GM18520 (cell line): ENCODE measurements at regions not wholly inside any gene's neighbourhood (a gene's known extent, or its start where the extent isn't known, plus 50 kb on each side); places are given as distances from the start of the nearest gene placed in this dataset.
"Not testable (repeated sequence)": the region's sequence is repeated elsewhere in the genome, so short reads cannot be mapped to it uniquely, and the experiment has no call there.

Experiments
- ATAC-seq: cut with Tn5 transposase; IDR thresholded peaks from one replicate; pipeline ENCODE4 v1.9.1; 2021; ENCODE audit not compliant: unreplicated experiment

GRCh38 chr3:115384381-115384780 is 237.3 kb upstream of the ZBTB20 start:
- no peak for ATAC-seq

GRCh38 chr3:115385774-115386730 is 237.3 kb upstream of the GAP43 start:
- no peak for ATAC-seq

GRCh38 chr3:115388166-115388565 is 235.1 kb upstream of the GAP43 start:
- ATAC-seq = no peak

GRCh38 chr3:115388811-115389210 is 234.5 kb upstream of the GAP43 start:
- no peak for ATAC-seq

GRCh38 chr3:115396801-115397200 is 226.5 kb upstream of the GAP43 start:
- ATAC-seq = no peak

GRCh38 chr3:115397433-115397832 is 225.9 kb upstream of the GAP43 start:
- ATAC-seq = no peak

GRCh38 chr3:115398506-115398905 is 224.8 kb upstream of the GAP43 start:
- ATAC-seq = no peak

DNA sequence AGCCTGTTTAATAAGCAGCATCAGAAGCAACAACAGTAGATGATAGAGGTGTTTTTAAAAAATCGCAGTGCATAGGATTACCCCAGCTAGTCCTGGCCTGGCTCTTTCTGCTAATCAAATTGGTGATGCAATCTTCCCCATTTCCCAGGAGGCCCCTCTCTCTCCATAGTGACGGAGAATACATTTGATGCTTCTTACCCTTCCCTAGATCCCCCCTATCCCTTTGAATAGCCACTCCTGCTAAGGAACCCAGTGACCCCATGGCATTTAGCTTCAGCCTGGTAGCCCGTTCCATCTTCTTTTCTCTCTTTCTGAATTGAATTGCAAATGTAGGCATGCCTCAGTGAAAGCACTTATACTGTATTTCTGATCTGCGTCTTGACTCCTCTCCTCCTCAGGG is 223.6 kb upstream of the GAP43 start:
- ATAC-seq = no peak

DNA sequence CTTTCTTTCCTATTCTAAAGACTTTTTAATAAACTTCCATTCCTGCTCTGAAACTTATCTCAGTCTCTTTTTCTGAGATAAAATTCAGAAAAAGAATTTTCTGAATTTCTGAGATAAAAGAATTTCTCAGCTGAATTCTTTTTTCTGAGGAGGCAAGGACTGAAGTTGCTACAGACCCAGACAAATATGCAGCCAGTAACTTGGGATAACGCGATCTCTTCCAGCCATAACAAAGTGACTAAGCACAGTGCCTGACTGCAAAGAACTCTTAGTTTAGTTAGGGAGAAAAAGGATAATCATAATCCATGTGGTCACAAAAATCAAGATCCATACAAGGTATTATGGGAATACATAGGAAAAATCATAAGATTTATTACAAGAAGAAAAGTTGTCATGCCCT is 222.0 kb upstream of the GAP43 start:
- ATAC-seq = no peak

- ATAC-seq = no peak
Measured at GRCh38 chr3:115401851-115402501, 221.3 kb upstream of the GAP43 start.

DNA sequence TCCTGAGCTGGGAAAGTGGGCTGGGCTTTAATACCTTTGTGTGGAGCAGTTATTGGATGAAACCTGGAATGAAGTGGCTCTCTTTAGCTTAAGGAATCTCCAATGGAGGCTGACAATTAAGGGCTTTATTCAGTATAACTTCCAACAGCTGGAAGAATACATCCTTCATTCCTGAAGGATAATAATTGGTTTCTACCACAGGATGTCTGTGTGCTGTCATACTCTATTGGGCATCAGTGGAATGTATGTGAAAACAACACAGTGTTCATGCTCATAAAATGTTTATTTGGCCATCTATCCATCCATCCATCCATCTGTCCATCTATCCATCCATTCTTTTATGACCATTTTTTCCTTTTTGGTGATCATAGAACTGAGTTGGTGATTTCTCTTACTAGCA is 220.7 kb upstream of the GAP43 start:
- no peak for ATAC-seq

- no peak for ATAC-seq
Measured at GRCh38 chr3:115403786-115404185, 219.5 kb upstream of the GAP43 start.

DNA sequence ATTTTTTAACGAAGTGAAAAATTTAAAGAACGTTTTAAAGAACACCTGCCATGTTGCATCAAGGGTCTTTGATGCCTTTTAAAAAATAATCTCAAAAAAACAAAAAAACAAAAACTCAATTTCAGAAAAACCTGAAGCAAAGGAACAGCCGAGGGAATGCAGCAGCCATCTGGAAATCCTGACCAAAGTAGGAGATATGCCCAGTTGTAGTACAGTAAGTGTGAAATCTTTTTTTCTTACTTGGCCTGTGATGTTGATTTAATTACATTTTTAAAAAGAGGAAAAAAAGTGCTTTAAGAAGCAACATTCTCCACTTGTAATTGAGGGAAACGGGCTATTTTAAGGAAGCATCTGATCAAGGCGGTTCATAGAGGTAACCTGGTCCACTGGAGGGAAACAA is 213.7 kb upstream of the GAP43 start:
- no peak for ATAC-seq

GRCh38 chr3:115414610-115415009 is 208.7 kb upstream of the GAP43 start:
- ATAC-seq = not testable (repeated sequence)

GRCh38 chr3:115415246-115415996 is 207.9 kb upstream of the GAP43 start:
- ATAC-seq = no peak

- no peak for ATAC-seq
Measured at GRCh38 chr3:115418583-115418982, 204.7 kb upstream of the GAP43 start.

DNA sequence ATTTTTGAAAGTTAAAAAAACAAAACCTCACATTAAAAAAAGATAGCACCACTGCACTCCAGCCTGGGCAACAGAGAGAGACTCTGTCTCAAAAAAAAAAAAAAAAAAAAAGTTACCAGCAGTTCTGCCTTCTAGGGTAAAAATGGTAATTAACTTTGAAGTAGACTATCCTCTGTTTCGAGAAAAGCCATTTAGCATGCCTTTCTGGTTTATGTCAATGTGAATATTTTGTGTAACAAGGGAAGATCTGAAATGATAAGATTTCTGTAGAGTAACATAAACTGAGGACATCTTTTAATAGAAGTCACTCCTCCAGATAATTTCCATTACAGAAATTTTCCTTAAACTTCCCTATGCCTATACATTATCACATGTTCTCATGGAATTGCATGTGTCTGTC is 203.2 kb upstream of the GAP43 start:
- ATAC-seq = no peak

DNA sequence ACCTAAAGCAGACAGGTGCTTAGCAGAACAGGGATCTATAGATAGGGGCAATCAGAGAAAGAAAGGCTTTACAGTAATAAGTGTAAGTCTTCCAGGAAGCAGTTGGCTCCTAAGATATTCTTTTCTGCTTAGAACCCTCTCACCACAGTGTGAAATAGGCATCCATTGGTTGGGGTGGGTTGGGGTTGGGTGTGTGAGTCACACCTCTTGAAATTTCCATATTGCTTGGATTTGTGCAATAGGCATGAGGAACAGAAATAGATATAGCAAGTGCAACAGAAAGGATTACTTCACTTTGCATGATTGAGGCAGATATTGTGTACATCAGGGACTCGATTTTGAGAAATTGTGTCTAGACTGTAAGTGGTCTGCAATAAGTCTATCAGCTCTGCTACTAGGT is 200.1 kb upstream of the GAP43 start:
- no peak for ATAC-seq

DNA sequence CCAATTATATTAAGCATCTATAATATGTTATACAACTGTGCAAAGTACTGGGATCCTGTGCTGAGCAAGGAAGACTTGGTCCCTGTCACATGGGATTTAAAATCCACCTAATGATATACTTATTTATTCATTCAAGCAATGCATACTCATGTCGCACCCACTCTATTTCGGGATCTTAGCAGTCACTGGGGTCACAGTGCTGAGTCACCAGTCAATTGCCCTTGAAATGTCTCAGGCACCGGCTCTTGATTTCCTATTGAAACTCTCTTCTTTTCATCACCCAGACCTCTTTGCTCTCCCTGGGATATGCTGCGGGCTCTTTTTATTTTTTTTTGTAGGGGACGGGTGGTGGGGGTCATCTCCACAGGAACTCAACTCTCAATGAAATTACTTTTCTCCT is 194.5 kb upstream of the GAP43 start:
- no peak for ATAC-seq

- no peak for ATAC-seq
Measured at GRCh38 chr3:115436767-115437301, 186.5 kb upstream of the GAP43 start.

DNA sequence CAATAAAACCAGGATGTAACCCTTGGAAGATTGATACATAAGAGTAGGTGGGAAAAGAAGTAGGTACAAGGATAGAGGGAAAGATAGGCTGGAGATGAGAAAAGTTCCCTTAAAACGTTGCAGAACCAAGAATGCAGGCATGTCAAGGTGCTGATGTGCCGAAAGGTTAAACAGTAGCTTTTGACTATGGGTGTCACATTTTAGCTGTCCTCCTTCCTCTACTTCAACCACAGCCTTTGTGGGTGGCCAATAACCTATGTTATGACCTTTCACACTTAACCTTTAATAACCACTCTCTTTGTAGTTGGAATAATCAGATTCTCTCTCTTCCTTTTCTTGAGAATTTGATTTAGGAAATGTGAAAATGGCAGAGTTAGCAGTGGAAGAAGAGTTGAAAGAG is 184.5 kb upstream of the GAP43 start:
- no peak for ATAC-seq
